ENCODE measurements at regions not wholly inside any gene's neighbourhood (a gene's known extent, or its start where the extent isn't known, plus 50 kb on each side); places are given as distances from the start of the nearest gene placed in this dataset.

DNA sequence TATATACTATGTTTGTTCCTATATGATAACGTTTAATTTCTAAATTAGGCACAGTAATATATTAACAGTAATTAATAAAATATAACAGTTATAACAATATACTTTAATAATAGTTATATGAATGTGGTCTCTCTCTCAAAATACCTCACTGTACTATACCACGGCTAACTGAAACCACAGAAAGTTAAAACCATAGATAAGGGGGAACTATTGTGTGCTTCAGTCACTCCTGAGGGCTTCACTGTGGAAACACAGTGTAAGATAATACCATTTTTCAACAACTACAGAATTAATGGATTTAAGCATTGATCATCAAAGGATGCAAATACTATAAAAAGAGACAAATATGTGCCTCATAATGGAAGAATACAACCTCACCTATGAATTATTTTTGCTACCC is 266.4 kb upstream of the RGS6 start:
- H3K4me1 ChIP-seq = peaks cover 5 to 7% of the 10 kb centered on the region in 2 donors
- H3K27ac ChIP-seq = no peak overlapping the region
- intact Hi-C loops (cut with DNase I) = no loop called here
- no peaks in the 10 kb centered on the region for H3K9me3 ChIP-seq
- H3K36me3 ChIP-seq = no peaks in the 10 kb centered on the region
- no peak for DNase-seq
- TF ChIP-seq, protein P1, sequence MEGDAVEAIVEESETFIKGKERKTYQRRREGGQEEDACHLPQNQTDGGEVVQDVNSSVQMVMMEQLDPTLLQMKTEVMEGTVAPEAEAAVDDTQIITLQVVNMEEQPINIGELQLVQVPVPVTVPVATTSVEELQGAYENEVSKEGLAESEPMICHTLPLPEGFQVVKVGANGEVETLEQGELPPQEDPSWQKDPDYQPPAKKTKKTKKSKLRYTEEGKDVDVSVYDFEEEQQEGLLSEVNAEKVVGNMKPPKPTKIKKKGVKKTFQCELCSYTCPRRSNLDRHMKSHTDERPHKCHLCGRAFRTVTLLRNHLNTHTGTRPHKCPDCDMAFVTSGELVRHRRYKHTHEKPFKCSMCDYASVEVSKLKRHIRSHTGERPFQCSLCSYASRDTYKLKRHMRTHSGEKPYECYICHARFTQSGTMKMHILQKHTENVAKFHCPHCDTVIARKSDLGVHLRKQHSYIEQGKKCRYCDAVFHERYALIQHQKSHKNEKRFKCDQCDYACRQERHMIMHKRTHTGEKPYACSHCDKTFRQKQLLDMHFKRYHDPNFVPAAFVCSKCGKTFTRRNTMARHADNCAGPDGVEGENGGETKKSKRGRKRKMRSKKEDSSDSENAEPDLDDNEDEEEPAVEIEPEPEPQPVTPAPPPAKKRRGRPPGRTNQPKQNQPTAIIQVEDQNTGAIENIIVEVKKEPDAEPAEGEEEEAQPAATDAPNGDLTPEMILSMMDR (IDR thresholded peaks at IDR 0.05) = no peak
- no peak for TF ChIP-seq POLR2A (IDR thresholded peaks at IDR 0.05)
- 90 to 92% methylated on average over 2 of the region's 2 CpGs for WGBS, 2 donors
- H3K4me3 ChIP-seq (replicated peaks in 1 of 3) = no peak overlapping the region
- H3K27me3 ChIP-seq = no peaks in the 10 kb centered on the region

DNA sequence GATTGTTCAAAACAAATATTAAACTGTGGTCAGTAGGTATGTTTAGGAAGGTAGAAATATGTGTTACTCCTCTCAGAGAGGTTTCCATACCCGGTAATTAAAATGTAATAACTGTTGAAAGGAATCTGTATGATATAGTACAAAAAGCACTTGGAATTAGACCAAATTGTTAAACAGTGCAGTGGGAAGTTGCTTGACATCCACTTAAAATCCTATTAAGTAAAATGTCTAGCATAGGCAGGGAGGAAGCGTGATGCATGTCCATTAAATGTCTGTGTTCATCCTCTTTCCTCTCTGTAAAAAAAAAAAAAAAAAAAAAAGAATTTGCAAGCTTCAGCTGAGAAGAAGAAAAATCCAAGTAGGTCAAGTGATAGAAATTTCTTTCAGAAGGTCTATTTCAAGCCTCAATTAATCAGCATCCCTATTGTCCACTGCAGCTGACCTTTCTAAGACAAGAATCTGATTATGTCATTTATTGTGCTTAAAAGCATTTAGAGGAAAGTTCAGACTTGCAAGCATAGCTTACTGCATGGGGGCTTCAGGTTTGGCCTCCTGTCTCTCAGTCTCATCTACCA is 265.6 kb upstream of the RGS6 start:
- WGBS, 2 donors = 91 to 92% methylated on average over 2 of the region's 2 CpGs
- DNase-seq = no peak
- no peaks in the 10 kb centered on the region for H3K36me3 ChIP-seq
- peaks cover 5 to 7% of the 10 kb centered on the region in 2 donors for H3K4me1 ChIP-seq
- no peak overlapping the region for H3K27ac ChIP-seq
- TF ChIP-seq, protein P1 (IDR thresholded peaks at IDR 0.05) = no peak
- TF ChIP-seq POLR2A (IDR thresholded peaks at IDR 0.05) = no peak
- intact Hi-C loops (cut with DNase I) = no loop called here
- no peak overlapping the region for H3K4me3 ChIP-seq (replicated peaks in 1 of 3)
- H3K27me3 ChIP-seq = no peaks in the 10 kb centered on the region
- no peaks in the 10 kb centered on the region for H3K9me3 ChIP-seq

DNA sequence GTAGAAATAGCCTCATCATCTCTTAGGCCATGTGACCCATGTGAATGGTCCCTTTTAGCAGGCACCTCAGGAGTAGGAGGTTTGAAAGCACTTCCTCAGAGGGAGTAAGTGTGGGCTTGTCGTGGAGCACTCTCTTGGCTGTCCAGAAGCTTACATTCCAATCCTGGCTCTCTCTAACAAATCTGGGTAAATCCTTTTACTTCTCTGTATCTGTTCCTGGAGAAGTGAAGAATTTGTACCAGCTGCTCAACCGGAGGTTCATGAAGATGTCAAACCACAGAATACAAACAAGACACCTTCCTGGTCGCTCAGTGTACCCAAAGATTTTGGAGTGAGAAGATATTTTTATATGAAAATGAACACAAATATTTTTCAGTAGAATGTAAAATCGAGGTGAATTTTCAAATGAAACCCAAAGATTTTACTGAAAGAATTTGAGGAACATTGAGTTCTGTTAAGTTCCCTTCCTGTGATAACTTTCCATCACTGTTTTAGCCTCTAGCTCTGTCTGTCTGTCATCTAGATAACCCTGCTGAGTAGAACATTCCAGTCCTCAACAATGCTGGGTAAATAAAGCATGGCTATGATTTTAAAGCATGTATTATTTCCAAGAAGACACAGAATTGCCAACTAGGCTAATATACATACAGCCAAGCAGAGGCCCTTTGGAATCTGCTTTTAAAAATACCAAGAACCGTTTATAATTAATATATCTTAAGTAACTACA is 263.9 kb upstream of the RGS6 start:
- 81 to 83% methylated on average over 5 of the region's 5 CpGs for WGBS, 2 donors
- Histone ChIP-seq H3K27ac (no peak overlapping the region), H3K27me3 (no peaks in the 10 kb centered on the region)

DNA sequence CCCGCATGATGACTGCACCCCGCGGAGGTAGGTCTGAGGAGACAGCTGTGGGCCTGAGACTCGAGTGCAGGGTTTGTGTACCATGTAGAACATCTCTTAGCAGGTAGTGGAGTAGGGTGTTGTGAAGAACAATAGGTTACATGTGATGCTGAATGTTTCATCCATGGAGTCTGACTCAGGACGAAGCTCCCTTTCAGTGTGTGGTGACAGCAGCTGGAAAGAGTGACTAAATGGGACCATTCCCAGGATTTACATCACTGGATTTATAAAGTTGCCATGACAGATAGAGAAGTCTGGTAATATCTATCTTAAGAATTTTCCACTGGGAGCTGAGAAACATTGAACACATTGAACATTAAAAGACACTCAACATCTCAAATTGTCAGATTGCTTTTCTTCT is 259.6 kb upstream of the RGS6 start:
- Histone ChIP-seq H3K27me3 (no peaks in the 10 kb centered on the region), H3K36me3 (peaks cover 0 to 3% of the 10 kb centered on the region in 2 donors), H3K27ac (no peak overlapping the region), H3K9me3 (no peaks in the 10 kb centered on the region), H3K4me3 (replicated peaks in 1 of 3) (no peak overlapping the region), H3K4me1 (no peaks in the 10 kb centered on the region)
- intact Hi-C loops (cut with DNase I) = no loop called here
- WGBS, 2 donors = 93% methylated on average over 5 of the region's 5 CpGs
- no peak for DNase-seq
- TF ChIP-seq POLR2A (IDR thresholded peaks at IDR 0.05) = no peak
- TF ChIP-seq, protein P1 (IDR thresholded peaks at IDR 0.05) = no peak

More for the DNA sequence above, 263.9 kb upstream of the RGS6 start:
- peaks cover 0 to 3% of the 10 kb centered on the region in 2 donors for H3K36me3 ChIP-seq
- no peak overlapping the region for H3K4me3 ChIP-seq (replicated peaks in 1 of 3)
- H3K4me1 ChIP-seq = peaks cover 0 to 4% of the 10 kb centered on the region in 2 donors
- intact Hi-C loops (cut with DNase I) = no loop called here
- no peak for TF ChIP-seq POLR2A (IDR thresholded peaks at IDR 0.05)
- TF ChIP-seq, protein P1 (IDR thresholded peaks at IDR 0.05) = no peak
- no peaks in the 10 kb centered on the region for H3K9me3 ChIP-seq
- DNase-seq = no peak
